Sigmoid colon (tissue), 6 donors: ENCODE measurements at regions not wholly inside any gene's neighbourhood (a gene's known extent, or its start where the extent isn't known, plus 50 kb on each side); places are given as distances from the start of the nearest gene placed in this dataset.

Experiments used
- DNase-seq: peaks from one replicate; pipeline ENCODE4 v3.0.0-alpha.2; 2019
- H3K27ac ChIP-seq, 4 donors: fragments of 200-600 bp; sonication (generic); one replicate each; pipeline ENCODE4 v1.5.1; 2016 to 2019; ENCODE audit warnings: mild to moderate bottlenecking in 1 of 4
- H3K27me3 ChIP-seq, 3 donors: fragments of 200-600 bp; sonication (generic); one replicate each; pipeline ENCODE4 v1.5.1; 2019; ENCODE audit warnings: mild to moderate bottlenecking in 1 of 3
- H3K36me3 ChIP-seq, 4 donors: fragments of 200-600 bp; sonication (generic); one replicate each; pipeline ENCODE4 v1.5.1; 2016 to 2019
- H3K4me1 ChIP-seq, 4 donors: fragments of 200-600 bp; sonication (generic); one replicate each; pipeline ENCODE4 v1.5.1; 2017 to 2019
- H3K4me3 ChIP-seq, 4 donors: fragments of 200-600 bp; sonication (generic); one replicate each; pipeline ENCODE4 v1.5.1; 2017 to 2019; ENCODE audit warnings: mild to moderate bottlenecking in 2 of 4, moderate library complexity in 1 of 4
- H3K9me3 ChIP-seq, 4 donors: fragments of 200-600 bp in 3 of 4; sonication (generic) in 3 of 4; one replicate each; pipeline versions ENCODE4 v1.5.1 to v1.6.1; 2013 to 2019
- CTCF ChIP-seq, 4 experiments: fragments of 450-650 bp in 3 of 4; fragments of 200-600 bp in 1 of 4; IDR thresholded peaks; one replicate each; pipeline ENCODE4 v1.5.1; 2016 to 2019; ENCODE audit warnings: antibody characterized with exemption in 4 of 4, mild to moderate bottlenecking in 3 of 4, moderate library complexity in 2 of 4
- EP300 ChIP-seq, 4 donors: sonication (generic); formaldehyde crosslinking; IDR thresholded peaks; one replicate each; pipeline ENCODE4 v1.6.1; 2017; ENCODE audit warnings: antibody characterized with exemption in 4 of 4
- POLR2A ChIP-seq, 2 donors: fragments of 450-650 bp; IDR thresholded peaks; one replicate each; pipeline ENCODE4 v1.6.1; 2016; ENCODE audit warnings: antibody characterized with exemption in 2 of 2, mild to moderate bottlenecking in 2 of 2, moderate library complexity in 2 of 2
- POLR2AphosphoS5 ChIP-seq, 4 donors: sonication (generic); formaldehyde crosslinking; IDR thresholded peaks; one replicate each; pipeline ENCODE4 v1.6.1; 2017; ENCODE audit warnings: antibody characterized with exemption in 4 of 4
- WGBS, 2 donors: extraction: QIAGEN DNeasy Blood & Tissue Kit; methylation state at CpG; one replicate each; pipeline ENCODE4 v1.1.7; 2013; 5-methylcytosine and 5-hydroxymethylcytosine counted together
- intact Hi-C: fragments of 100-400 bp; cut with DNase I; formaldehyde crosslinking; loops from one replicate; pipeline ENCODE4 v1.15.1; 2023
- donor health status: healthy with polysubstance abuse.
- donor health status: healthy.

DNA sequence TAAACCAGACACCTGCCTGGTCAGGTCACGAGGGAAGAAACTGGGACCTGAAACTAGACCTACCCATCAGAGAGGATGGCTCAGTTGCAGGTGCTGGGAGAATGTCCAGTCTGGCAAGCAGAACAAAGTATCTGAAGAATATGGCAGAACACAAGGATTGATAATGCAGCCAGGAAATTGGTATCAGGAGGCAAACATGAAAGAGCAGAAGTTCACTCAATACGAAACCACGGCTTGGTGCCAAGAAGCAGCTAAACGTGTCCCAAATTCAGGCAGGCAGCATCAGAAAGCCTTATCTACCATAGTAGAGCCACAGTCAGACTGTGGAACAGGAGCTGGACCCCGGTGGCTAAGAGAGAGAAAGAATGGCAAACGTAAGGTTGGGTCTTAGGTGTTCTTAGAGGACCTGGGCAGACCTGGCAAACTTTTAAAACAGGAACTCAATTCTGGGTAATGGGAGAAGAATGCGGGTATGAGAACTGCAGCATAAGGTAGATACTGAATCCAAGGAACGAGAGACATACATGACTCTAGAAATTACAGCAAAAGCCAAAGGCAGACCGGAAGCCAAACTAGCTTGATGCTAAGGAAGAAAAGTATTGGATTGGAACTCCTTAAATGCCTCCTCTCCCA lies 169.0 kb upstream of the NECTIN3 start:
- WGBS, 2 donors = 89 to 92% methylated on average over 9 of the region's 9 CpGs
- no peaks in the 10 kb centered on the region for H3K27me3 ChIP-seq
- intact Hi-C loops = no loop called here
- DNase-seq = no peak
- H3K27ac ChIP-seq = no peak overlapping the region
- no peak overlapping the region for H3K4me3 ChIP-seq
- TF ChIP-seq POLR2AphosphoS5 (IDR thresholded peaks at IDR 0.05) = no peak
- TF ChIP-seq POLR2A (IDR thresholded peaks at IDR 0.05) = no peak
- no peak for TF ChIP-seq EP300 (IDR thresholded peaks at IDR 0.05)
- no peak for TF ChIP-seq CTCF (IDR thresholded peaks at IDR 0.05)
- no peaks in the 10 kb centered on the region for H3K9me3 ChIP-seq
- H3K36me3 ChIP-seq = no peaks in the 10 kb centered on the region
- H3K4me1 ChIP-seq = peaks cover 0 to 8% (median 4%) of the 10 kb centered on the region in 4 donors

DNA sequence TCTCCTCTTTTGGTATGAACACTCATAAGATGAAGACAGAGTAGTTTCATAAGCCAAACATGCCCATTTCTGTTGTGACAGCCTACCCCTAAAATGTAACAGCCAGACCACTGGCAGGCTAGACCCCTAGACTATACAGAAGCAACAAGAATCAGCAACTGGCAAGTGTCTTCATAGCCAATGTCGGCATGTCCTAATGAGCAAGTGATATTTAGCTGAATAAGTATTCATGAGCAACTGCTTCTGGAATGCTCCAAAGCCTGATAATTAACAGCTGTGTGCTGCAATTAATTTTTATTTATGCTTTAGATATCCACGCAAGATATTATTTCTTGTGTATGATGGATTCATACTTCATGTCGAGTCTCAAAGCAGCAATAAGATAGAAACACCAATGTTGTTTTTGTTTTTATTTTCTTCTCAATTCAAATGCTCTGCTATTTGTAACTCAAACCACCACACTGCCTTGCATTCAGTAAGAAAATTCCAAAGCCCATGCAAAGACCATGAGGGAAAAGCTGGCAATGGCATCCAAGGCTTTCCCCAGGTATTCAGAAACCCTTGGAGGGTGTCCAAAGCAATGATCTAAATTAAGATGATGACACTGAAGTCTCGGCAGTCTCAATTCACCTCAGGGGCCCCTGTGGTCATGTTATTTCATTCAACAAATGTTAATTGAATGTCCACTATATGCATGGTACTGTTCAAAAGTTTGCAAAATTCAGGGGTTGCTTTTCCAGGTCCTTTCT lies 167.7 kb upstream of the NECTIN3 start:
- no peak overlapping the region for H3K4me3 ChIP-seq
- no peak for DNase-seq
- no peaks in the 10 kb centered on the region for H3K27me3 ChIP-seq
- WGBS, 2 donors = 88% methylated on average over 4 of the region's 4 CpGs
- H3K27ac ChIP-seq = no peak overlapping the region
- peaks cover 0 to 8% (median 4%) of the 10 kb centered on the region in 4 donors for H3K4me1 ChIP-seq
- no peak for TF ChIP-seq POLR2AphosphoS5 (IDR thresholded peaks at IDR 0.05)
- TF ChIP-seq CTCF (IDR thresholded peaks at IDR 0.05) = no peak
- no peak for TF ChIP-seq EP300 (IDR thresholded peaks at IDR 0.05)
- no peak for TF ChIP-seq POLR2A (IDR thresholded peaks at IDR 0.05)
- H3K36me3 ChIP-seq = no peaks in the 10 kb centered on the region
- no peaks in the 10 kb centered on the region for H3K9me3 ChIP-seq
- intact Hi-C loops = no loop called here

DNA sequence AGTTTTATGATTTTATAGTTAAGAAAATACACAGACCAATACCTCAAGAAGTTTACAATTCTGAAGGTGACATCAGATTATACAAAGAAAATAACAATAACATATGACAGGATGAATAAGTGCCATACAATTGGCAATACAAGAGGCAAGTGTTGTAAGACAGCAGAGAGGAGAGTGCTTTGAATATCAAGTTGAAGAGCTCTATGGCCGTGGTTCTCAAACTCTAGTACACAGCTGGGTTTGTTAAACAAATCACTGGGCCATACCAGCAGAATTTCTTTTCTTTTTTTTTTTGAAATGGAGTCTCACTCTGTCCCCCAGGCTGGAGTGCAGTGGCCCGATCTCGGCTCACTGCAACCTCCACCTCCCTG lies 167.1 kb upstream of the NECTIN3 start:
- Histone ChIP-seq H3K36me3 (no peaks in the 10 kb centered on the region), H3K9me3 (no peaks in the 10 kb centered on the region), H3K4me1 (peaks cover 0 to 8% (median 4%) of the 10 kb centered on the region in 4 donors), H3K27me3 (no peaks in the 10 kb centered on the region), H3K4me3 (no peak overlapping the region), H3K27ac (no peak overlapping the region)
- 88 to 90% methylated on average over 3 of the region's 3 CpGs for WGBS, 2 donors
- intact Hi-C loops = no loop called here
- TF ChIP-seq POLR2AphosphoS5 (IDR thresholded peaks at IDR 0.05) = no peak
- no peak for TF ChIP-seq CTCF (IDR thresholded peaks at IDR 0.05)
- no peak for TF ChIP-seq POLR2A (IDR thresholded peaks at IDR 0.05)
- TF ChIP-seq EP300 (IDR thresholded peaks at IDR 0.05) = no peak
- DNase-seq = no peak

GRCh38 chr3:110905121-110905520 lies 166.5 kb upstream of the NECTIN3 start:
- no peak for TF ChIP-seq CTCF (IDR thresholded peaks at IDR 0.05)
- Histone ChIP-seq H3K4me3 (no peak overlapping the region), H3K4me1 (peaks cover 0 to 8% (median 3%) of the 10 kb centered on the region in 4 donors), H3K36me3 (no peaks in the 10 kb centered on the region), H3K9me3 (no peaks in the 10 kb centered on the region), H3K27ac (no peak overlapping the region), H3K27me3 (no peaks in the 10 kb centered on the region)
- intact Hi-C loops = no loop called here
- 78 to 85% methylated on average over 1 of the region's 1 CpG for WGBS, 2 donors
- no peak for DNase-seq
